A673 (cell line): ENCODE measurements at regions not wholly inside any gene's neighbourhood (a gene's known extent, or its start where the extent isn't known, plus 50 kb on each side); places are given as distances from the start of the nearest gene placed in this dataset.

Experiments used
- CTCF ChIP-seq: fragments of 300-800, 200-600 bp; sonication (generic); conservative IDR thresholded peaks from 2 replicates; pipeline ENCODE4 v1.5.1; 2017; ENCODE audit warnings: low read depth, mild to moderate bottlenecking, antibody characterized with exemption, low read length, moderate library complexity, mixed read lengths
- EZH2 ChIP-seq: fragments of 200-600 bp; sonication (generic); IDR thresholded peaks from 2 replicates; pipeline ENCODE4 v1.6.1; 2017; ENCODE audit warnings: borderline replicate concordance, low read depth, mild to moderate bottlenecking, mixed read lengths, antibody characterized with exemption, low read length; ENCODE audit not compliant: poor library complexity, severe bottlenecking

GRCh38 chr20:40521962-40522361 is 167.1 kb downstream of the MAFB start:
- TF ChIP-seq CTCF: no peak
- no peak for TF ChIP-seq EZH2
